NCI-H748 (cell line): ENCODE measurements at regions not wholly inside any gene's neighbourhood (a gene's known extent, or its start where the extent isn't known, plus 50 kb on each side); places are given as distances from the start of the nearest gene placed in this dataset.

ENCODE experiments used
- DNase-seq: peaks from one replicate; lab custom pipeline; 2025; ENCODE audit not compliant: unreplicated experiment; lab: John Stamatoyannopoulos, UW

DNA sequence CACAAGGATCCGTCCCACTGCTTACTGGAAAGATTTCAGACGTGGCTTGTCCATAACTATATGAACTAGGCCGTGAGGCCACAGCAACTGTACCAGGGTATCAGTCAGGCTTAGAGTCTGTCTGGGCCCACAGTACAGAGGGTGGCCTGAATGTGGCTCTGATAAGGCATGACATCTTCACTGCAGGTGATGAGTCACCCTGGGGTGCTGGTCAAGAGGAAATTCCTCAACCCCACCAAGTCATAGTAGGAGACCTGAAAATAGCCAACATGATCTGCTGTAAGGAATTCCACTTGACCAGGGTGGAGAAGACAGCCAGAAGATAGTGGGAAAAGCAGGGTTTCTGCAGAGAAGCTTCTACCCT, 107.7 kb downstream of the INHBB start:
- no peak for DNase-seq

DNA sequence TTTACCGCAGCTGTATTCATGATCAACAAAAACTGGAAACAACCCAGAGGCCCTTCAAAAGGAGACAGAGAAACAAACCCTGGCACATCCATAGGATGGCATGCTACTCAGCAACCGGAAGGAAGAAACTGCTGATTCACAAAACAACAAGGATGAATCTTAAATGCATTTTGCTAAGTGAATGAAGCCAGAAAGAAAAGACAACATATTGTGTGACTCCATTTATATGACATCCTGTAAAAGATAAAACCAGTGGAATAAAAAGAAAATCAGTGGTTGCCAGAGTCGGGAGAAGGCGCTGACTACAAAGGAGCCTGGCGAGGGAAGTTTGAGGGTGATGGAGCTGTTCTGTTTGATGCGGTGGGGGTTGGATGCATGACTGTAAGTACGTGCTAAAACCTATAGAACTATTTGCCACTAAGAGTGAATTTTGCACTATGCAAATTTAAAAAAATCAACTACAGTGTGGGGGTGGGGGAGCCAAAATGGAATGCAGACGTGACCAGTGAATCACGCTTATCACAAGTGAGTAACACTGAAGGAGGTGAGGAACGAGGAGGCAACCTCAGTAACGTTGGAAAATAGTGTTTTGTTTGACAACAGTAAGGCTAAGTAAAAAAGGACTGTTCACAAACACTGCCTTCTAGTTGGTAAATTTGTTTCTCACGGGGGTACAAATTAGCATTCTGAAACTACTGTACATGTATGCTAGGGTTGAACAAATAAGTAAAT, 108.9 kb downstream of the INHBB start:
- DNase-seq: no peak

DNA sequence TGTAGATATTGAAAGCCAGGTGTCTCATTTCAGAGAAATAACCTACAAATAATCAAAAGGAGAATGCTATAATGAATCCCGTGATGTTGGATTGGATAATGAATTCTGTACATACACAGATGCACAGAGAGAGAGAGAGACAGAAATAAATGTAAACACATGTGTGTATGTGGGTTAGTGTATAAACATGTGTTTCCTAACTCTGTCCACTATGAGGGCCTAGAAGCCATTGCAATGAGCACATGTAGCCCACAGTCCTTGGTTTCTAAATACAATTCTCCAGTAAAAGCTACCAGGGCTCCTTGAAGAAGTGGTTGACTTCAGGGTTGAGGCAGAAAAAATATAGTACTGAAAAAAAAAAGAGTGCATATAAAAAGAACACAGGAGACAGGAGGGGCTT, 109.5 kb downstream of the INHBB start:
- DNase-seq: no peak

DNA sequence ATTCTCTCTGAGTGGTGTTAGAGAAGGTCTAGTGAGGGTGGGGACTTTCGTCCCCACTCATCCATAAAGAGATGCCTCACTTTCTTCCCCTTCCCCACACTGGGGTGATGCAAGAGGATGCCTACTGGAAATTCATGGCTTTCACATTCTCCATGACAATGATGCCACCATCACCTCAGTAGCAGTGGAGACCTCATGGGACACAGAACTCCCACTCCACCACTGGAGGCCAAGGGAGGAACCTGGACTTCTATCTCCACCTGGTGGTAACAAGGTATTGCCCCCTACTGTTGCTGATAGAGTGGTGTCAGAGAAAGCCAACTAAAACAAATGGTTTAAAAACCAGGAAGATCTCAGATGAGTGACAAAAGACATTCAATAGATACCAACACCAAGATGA, 110.9 kb downstream of the INHBB start:
- no peak for DNase-seq

DNA sequence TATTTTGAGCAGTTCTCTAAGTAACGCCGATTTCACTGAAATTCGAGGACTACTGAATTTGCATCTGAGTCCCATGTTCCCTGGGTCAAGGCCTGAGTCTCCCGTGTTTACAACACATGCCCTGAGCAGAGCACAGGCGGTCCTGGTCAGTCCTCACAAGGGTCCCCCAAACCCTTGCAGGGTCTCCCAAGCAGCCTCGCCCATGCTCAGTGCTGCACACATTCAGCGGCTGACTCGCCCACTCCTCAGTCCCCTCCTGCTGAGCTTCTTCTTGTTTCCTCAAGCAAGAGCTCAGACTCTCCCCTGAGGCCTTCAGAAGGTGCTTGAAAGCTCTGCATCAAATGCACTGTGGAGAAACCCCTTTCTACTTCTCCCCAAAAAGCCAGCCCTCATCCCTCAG, 114.6 kb downstream of the INHBB start:
- no peak for DNase-seq

DNA sequence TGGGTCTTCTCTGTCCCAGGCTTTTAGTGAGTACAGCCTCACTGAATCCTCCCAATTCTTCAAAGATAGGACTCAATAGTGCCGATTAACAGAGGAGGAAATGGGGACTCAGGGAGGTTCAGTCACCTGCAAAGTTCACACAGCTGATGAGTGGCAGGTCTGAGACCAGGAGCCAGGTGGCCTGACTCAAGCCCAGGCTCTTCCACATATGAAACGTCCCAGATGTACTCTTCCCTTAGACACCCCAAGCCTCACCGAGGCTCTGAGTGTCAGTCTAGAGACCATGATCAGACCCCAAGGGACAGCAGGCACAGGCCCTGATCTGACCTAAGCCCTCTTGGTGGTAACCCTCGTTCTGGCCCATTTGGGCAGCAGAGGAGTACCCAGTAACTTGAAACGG, 115.2 kb downstream of the INHBB start:
- no peak for DNase-seq

DNA sequence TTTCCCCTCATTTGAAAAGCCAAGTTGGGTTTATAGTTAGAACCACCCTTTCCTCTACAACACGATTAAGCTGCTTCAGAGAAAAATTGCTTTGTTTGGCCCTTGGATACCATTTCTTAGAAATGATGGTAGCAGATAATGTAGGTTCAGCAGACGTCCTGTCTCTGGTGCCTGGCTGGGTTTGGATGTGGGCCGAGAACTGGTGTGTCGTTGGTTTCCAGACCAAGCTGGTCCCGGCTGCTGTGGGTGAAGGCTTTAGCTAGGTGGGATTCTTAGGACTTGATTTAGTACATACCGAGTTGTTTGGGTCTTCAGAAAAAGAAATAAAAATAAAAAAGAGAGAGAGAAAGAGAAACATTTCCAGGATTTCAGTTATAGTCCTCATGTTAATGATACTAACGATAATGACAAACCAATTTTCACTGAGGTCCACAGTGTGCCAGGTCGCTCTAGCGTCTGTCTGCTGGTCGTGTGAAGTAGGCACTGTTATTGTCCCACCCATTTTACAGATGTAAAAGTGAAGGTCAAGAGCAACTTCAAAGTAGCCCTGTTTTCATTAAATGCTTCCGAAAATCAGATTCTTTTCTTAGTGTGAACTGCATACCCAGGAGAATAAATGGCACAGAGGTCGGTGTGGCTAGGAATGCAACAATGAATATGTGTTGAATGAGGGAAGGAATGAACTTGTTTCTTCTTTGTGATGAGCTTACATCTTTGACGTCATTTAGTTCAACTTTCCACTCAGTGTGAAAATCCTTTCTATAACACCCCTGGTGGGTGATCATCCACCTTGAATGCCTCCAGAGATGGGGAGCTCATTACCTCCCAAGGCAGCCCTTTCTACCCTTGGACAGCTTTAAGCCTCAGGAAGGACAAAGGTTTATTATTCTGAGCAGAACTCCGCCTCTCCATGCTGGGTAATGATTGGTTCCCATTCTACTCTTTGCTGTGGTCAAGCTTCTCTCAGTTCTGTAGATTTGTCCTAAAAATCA, 115.9 kb downstream of the INHBB start:
- DNase-seq: no peak

DNA sequence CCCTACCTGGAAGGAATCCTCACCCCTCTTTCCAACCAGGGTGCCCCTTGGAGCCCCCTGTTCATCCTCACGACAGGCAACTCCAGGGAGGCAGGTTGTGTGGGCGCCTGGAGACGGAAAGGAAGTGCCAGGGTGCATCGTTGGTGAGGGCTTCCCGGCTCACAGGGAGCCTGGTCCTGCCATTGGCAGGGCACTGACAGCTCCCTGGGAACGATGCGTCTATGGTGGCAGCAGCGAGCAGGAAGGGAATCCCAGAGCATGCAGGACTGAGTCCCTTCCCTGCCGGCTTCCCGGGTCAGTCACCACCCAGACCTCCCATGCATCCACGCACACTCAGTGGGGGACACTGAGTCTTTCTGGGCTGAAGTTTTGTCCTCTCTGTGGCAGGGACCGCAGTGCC, 117.6 kb downstream of the INHBB start:
- DNase-seq: no peak

DNA sequence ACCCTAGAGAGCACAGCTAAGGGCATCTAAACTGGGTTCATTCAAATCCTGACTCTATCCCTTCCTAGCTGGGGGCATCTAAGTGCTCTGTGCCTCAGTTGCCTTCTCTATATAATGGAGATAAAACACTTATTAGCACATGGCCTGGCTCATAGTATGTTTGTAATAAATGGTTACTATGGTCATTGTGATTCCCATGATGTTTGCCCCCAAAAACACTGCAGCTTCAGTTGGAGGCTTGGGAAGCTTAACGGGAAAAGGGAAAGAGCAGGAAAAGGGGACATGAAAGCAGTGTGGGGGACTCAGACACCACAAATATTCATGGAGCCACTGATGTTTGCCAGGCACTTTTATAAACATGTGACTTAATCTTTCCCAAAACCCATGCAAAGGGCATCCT, 118.1 kb downstream of the INHBB start:
- no peak for DNase-seq

DNA sequence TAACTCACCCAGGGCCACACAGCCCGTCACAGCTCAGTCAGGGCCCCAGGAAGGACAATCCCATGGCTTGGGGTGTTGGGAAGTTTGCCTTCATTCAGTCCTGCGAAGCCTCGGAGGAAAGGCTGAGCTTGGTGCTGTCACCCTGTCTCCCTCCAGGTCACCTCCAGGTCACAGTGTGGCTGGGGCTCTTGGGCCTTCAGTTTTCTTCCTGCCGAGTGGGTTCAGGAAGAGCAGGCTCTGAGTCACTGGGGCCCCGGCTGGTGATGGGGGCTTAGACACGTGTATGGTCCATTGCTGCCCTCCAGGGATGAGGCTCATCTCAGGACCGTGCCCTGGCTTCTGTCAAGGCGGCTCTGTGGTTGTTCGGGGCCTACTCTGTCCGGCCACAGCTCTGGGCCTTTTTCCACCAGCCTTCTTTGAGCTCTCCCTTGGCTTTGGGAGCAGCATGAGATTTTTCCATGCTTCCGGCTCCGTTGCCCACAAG, 118.6 kb downstream of the INHBB start:
- DNase-seq: no peak

DNA sequence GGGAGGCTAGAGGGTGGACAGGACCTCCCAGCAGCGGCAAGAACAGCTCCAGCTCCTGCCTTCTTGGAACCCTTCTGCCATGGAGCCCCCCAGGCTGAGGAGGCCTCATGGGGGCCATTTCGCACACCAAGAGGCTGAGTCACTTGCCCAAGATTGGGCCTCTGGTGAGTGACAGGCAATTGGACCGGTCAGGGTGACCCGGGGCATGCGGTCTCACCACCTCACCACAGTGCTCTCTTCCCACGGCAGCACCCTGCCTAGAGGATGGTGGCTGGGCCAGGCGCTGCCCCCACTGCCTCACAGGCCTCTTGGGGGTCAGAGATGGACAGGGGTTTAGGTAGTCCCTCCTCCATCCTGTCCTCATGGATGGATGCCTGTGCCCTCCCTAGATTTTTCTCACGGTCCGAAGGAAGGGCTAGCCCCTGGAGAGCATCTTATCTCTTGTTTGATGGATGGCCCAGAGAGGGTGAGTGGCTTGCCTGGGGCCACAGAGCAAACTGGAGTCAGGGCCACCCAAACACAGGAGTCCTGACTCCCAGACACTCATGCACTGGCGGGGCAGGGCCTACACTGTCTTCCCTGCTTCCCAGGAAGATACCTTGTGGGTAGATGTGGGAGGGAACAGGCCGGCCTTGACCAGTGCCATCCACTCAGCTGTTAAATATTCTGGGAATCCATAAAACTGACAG, 119.2 kb downstream of the INHBB start:
- DNase-seq: no peak

DNA sequence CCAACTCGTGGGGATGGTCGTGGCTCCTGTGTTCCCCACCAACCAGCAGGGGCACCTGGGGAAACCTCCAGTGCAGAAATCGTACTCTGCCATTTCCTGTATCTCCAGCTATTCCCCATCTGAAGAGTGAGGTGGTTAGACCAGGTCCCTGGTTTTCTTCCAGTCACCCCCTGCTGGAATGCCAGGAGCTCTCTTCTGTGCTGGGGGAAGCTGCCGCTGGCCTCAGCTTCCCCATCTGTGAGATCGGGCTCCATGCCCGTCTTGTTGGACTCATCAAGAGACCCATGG, 119.7 kb downstream of the INHBB start:
- DNase-seq: no peak

DNA sequence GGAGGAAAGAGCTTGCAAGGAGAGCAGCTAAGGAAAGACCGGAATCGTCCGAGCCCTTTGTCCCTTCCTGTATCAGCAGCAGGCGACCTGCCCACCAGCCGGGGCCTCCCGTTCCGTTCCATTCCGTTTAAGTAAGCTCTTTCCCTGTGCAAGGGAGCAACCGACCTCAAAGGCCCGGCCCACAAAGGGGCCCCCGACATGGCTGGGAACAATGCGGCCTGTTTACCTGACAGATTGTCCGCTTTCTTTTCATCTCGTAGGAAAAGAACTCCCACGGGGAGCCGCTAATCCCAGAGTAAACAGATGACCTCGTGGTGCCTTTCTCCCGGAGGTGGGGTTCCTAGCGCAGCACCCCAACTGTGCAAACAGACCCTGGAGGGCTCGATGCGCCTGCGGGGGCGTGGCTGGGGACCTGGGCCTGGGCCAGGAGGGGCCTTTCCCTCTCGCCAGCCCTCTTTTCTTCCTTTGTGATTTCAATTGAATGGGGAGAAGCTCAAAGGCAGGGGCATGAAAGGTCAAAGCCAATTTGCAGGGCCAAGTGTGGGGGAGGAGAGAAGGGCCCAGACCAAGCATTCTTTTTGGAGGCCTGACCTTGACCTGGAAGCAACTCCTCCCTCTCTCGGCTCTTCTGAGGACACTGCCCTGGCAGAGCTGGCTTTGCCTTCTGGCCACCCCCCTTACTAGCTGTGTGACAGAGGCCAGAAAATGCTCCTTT, 120.2 kb downstream of the INHBB start:
- DNase-seq: peak; percentile 95

DNA sequence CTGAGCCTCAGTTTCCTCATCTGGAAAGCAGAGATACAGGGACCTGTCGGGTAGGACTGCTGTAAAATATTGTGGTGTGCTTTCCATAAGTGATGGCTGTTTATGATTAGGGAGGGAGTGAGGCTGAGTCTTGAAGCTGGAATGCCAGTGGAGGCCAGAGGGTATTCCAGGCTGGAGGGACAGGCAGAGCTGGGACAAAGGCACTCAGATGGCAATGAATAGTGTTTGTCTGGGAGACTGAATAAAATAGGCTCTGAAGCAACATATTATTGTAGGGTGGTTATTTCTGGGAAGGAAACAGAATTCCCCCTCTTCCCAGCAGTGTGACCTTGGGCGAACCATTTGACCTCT, 120.7 kb downstream of the INHBB start:
- DNase-seq: no peak

DNA sequence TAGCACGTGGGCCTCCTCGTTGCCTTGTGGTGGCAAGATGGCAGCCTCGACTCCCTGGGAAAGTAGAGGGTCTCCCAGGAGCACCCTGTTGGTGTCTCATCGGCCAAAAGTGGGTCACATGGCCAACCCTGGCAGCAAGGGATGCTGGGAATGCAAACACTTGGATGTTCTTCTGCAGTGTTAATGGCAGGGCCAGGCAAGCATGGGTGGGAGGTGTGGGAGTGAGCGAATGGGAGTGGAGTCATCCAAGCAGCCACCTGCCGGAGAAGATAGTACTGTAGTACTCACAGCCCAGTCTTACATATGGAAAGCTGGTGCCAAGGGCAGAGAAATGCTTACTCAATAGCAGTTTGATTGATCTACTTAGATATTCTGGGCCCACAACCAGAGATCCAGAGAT, 122.2 kb downstream of the INHBB start:
- no peak for DNase-seq

DNA sequence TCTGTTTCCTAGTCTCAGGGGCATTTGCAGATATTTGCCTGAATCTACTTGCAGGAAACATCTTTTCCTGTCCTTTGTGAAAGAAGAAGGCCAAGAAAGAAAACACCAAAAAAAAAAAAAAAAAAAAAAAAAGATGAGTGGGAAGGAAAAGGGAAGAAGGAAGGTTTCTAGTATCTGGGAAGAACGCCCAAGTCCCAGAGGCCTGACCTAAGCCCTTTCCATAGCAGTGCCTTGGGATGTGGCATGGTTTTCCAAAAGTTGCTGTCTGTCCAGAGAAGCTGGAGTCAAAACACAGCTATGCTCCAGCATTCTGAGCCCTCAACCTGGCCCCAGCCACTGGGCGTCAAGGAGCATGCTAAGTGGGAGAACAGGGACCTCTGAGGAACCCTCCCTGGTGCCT, 123.5 kb downstream of the INHBB start:
- no peak for DNase-seq

DNA sequence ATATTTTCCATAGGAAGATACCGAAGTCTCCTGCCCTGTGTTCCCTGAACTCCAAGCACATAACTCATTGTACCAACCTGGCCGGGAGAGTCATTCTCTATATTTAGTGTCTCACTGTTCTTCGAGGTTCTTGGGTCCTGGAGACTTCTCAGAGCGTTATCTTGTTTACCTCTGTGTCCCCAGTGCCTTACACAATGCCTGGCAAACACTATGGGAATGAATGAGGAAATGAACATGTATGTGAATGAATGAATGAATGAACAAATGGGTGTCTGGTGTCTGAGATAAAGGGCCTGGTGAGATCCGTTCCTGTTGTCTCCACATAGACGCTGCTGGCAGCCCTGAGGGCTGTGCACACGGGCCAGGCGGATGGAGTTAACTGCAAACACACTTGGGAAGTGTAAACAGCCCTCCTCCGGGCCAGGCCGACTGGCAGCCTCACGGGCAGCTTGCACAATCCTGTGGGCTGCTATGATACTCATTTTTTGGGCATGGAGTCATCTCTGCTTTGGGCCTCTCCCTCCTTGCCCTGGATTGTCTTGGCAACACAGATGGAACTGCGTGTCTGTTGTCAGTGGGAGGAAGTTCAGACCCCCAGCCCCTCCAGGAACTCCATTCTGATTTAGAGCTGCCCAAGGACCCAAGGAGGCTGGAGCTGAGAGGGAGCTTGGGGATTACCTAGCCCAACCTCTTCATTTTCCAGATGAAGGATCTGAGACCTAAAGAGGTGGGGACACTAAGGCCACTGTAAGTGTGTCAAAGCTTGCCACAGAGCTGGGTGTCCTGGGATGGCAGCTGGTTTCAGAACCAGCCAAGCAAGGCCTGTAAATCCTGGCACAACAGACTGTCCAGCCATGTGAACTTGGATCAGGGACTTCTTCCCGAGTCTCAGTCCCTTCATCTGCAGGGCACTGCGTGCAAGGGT, 124.4 kb downstream of the INHBB start:
- DNase-seq: peak; percentile 16

DNA sequence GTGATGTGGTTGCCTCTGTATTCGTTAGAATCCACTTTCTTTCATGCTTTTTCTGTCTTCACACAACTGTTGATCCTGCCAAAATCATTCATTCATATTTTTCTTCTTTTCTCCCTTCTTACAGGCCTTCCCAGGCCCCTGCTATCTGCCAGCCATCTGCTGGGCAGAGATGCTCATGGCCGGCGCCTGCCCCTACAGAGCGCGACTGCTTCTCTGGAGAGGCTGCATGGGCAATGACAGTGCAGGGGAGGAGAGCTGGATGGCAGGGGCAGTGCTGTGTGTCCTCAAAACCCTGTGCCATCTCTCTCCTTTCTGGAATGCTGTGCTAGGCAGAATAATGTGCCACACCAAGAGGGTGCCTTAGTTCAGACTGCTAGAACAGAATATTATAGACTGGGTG, 125.2 kb downstream of the INHBB start:
- DNase-seq: no peak

DNA sequence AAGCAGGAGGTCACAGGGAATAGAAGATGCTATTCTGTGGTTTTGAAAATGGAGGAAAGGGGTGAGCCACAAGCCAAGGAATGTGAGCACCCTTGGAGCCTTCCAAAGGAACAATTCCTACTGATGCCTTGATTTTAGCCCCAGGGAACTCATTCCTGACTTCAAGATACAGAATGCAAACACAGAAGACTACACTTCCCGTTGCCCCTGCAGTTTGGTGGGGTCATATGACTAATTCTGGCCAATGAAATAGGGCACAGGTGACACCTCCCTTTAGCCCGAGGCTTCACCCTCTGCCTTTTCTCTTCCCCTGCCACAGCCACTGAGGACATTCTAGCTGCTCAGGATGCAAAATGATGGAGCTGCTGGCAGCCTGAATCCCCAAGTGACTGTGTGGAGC, 126.1 kb downstream of the INHBB start:
- no peak for DNase-seq

DNA sequence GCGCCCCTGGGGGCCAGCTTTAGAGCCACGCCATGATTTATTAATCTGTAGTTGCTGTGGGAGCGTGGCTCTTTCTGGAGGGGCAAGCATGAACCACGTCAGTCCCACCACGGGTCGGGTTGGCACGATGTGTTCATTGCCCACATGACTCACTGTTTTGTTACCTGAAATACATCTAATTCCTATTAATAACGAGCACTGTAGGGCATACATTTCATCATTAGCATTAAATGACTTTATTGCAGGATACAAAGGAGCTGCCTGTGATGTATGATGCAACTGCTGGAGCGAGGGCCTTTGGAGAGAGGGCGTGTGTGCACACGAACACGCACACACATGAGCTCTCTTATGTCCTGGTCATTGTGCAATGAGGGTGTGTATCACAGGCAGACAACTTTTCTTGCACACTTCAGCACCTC, 127.0 kb downstream of the INHBB start:
- no peak for DNase-seq
